A673 (cell line): ENCODE measurements at regions not wholly inside any gene's neighbourhood (a gene's known extent, or its start where the extent isn't known, plus 50 kb on each side); places are given as distances from the start of the nearest gene placed in this dataset.

Experiments
- EZH2 ChIP-seq: fragments of 200-600 bp; sonication (generic); IDR thresholded peaks from 2 replicates; pipeline ENCODE4 v1.6.1; 2017; ENCODE audit warnings: borderline replicate concordance, low read depth, mild to moderate bottlenecking, mixed read lengths, antibody characterized with exemption, low read length; ENCODE audit not compliant: poor library complexity, severe bottlenecking
- TF ChIP-seq, protein P1 (sequence below): fragments of 300-800, 200-600 bp; sonication (generic); conservative IDR thresholded peaks from 2 replicates; pipeline ENCODE4 v1.5.1; 2017; ENCODE audit warnings: low read depth, mild to moderate bottlenecking, antibody characterized with exemption, low read length, moderate library complexity, mixed read lengths

DNA sequence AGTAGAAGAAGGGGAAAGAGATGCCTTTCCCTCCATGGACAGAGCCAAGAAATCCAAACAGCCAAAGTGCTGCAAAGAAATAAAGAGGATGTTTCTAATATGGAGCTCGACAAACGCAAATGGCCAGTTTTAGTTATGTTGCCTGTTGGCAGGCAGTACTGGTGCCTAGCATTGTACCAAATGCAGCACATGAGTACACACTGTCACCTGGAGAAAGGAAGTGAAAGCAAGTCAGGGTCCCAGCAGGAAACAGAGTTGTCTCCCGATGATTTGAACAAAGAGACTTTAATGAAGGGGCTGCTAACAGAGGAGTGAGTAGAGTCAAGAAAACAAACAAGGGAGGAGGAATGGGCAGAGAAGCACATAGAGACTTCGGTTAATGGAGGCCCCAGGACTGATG is 623.0 kb downstream of the BCL11A start:
- TF ChIP-seq, protein P1, sequence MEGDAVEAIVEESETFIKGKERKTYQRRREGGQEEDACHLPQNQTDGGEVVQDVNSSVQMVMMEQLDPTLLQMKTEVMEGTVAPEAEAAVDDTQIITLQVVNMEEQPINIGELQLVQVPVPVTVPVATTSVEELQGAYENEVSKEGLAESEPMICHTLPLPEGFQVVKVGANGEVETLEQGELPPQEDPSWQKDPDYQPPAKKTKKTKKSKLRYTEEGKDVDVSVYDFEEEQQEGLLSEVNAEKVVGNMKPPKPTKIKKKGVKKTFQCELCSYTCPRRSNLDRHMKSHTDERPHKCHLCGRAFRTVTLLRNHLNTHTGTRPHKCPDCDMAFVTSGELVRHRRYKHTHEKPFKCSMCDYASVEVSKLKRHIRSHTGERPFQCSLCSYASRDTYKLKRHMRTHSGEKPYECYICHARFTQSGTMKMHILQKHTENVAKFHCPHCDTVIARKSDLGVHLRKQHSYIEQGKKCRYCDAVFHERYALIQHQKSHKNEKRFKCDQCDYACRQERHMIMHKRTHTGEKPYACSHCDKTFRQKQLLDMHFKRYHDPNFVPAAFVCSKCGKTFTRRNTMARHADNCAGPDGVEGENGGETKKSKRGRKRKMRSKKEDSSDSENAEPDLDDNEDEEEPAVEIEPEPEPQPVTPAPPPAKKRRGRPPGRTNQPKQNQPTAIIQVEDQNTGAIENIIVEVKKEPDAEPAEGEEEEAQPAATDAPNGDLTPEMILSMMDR: no peak
- no peak for TF ChIP-seq EZH2
